ENCODE measurements at regions not wholly inside any gene's neighbourhood (a gene's known extent, or its start where the extent isn't known, plus 50 kb on each side); places are given as distances from the start of the nearest gene placed in this dataset.

DNA sequence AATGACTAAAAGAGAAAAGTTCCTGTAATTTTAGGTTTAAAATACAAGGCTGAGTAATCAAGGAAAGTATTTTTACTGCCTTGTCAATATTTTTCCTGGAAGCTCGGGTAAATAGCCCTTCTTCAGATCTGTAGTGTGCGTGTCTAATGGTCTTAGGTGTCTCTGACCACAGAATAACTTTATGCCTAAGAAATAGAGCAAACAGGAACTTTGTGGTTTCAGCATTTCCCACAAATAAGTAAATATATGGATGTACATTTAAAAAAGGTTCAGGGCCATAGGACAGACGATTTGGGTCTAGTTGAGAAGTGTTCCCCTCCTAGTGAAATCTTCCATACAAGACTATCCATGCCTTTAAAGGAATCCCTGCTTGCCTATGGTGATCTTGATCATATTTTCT, 107.0 kb downstream of the ZC3H11B start (continued):
- TF ChIP-seq, protein P1, sequence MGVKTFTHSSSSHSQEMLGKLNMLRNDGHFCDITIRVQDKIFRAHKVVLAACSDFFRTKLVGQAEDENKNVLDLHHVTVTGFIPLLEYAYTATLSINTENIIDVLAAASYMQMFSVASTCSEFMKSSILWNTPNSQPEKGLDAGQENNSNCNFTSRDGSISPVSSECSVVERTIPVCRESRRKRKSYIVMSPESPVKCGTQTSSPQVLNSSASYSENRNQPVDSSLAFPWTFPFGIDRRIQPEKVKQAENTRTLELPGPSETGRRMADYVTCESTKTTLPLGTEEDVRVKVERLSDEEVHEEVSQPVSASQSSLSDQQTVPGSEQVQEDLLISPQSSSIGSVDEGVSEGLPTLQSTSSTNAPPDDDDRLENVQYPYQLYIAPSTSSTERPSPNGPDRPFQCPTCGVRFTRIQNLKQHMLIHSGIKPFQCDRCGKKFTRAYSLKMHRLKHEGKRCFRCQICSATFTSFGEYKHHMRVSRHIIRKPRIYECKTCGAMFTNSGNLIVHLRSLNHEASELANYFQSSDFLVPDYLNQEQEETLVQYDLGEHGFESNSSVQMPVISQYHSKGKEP (tag by site-specific recombination; IDR thresholded peaks at IDR 0.05): no peak

DNA sequence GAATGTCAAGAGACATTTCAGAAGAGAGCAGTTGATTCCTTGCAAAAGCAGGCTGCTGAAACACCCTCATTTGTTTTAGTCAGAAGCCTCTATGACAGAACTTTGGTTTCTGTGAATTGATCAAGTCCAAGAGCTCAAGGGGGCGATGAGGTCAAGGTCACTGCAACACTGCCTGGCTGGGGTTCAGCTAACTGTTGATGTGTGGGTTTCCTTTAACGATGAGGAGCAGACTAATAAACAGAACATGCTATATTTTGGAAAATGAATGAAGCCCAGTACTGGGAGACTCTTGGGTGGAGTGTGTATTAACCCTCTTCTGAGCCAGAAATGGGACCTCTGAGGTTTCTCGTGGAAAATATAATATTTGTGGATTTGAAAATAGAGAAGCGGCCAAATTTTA, 109.3 kb downstream of the ZC3H11B start:
- Histone ChIP-seq H3K36me3 (ENCODE audit: control insufficient read depth in 2 of 2, insufficient read depth in 1 of 2, low read length in 2 of 2) (no peaks in the 10 kb centered on the region), H3K4me3 (ENCODE audit: low read depth, low read length) (no peak overlapping the region), H3K9me3 (ENCODE audit: control insufficient read depth, insufficient read depth, low read depth, low read length) (no peaks in the 10 kb centered on the region), H3K27ac (ENCODE audit: extremely low read depth, low read depth, low read length) (no peak overlapping the region), H3K4me1 (ENCODE audit: control insufficient read depth, insufficient read depth, low read length) (no peaks in the 10 kb centered on the region)
- TF ChIP-seq ZNF510 (tag by site-specific recombination; IDR thresholded peaks at IDR 0.05; ENCODE audit: insufficient replicate concordance) (no peak), ZNF596 (tag by site-specific recombination; IDR thresholded peaks at IDR 0.05) (no peak), HOXD13 (CRISPR knock-in tag; IDR thresholded peaks at IDR 0.05; ENCODE audit: borderline replicate concordance) (no peak), ZNF624 (tag by site-specific recombination; IDR thresholded peaks at IDR 0.05) (no peak), ZNF701 (tag by site-specific recombination; IDR thresholded peaks at IDR 0.05) (no peak), ZNF530 (tag by site-specific recombination; IDR thresholded peaks at IDR 0.05; ENCODE audit: low read depth) (no peak), ZNF404 (tag by site-specific recombination; IDR thresholded peaks at IDR 0.05) (no peak), ZNF529 (tag by site-specific recombination; IDR thresholded peaks at IDR 0.05; ENCODE audit: insufficient replicate concordance) (no peak), ZNF292 (tag by site-specific recombination; IDR thresholded peaks at IDR 0.05; ENCODE audit: borderline replicate concordance, low read depth) (no peak), ZSCAN30 (tag by site-specific recombination; IDR thresholded peaks at IDR 0.05) (no peak), KLF10 (tag by site-specific recombination; IDR thresholded peaks at IDR 0.05) (no peak), ZFP41 (tag by site-specific recombination; IDR thresholded peaks at IDR 0.05; ENCODE audit: borderline replicate concordance) (no peak), ZNF677 (tag by site-specific recombination; IDR thresholded peaks at IDR 0.05) (no peak), TRIM28 (IDR thresholded peaks at IDR 0.05; ENCODE audit: borderline replicate concordance, low read length) (no peak), ZFP69B (tag by site-specific recombination; IDR thresholded peaks at IDR 0.05) (no peak), ZNF19 (tag by site-specific recombination; IDR thresholded peaks at IDR 0.05; ENCODE audit: low read depth) (no peak)
- TF ChIP-seq, protein P2, sequence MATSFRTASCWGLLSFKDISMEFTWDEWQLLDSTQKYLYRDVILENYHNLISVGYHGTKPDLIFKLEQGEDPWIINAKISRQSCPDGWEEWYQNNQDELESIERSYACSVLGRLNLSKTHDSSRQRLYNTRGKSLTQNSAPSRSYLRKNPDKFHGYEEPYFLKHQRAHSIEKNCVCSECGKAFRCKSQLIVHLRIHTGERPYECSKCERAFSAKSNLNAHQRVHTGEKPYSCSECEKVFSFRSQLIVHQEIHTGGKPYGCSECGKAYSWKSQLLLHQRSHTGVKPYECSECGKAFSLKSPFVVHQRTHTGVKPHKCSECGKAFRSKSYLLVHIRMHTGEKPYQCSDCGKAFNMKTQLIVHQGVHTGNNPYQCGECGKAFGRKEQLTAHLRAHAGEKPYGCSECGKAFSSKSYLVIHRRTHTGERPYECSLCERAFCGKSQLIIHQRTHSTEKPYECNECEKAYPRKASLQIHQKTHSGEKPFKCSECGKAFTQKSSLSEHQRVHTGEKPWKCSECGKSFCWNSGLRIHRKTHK (tag by site-specific recombination; IDR thresholded peaks at IDR 0.05): no peak
- TF ChIP-seq, protein P3, sequence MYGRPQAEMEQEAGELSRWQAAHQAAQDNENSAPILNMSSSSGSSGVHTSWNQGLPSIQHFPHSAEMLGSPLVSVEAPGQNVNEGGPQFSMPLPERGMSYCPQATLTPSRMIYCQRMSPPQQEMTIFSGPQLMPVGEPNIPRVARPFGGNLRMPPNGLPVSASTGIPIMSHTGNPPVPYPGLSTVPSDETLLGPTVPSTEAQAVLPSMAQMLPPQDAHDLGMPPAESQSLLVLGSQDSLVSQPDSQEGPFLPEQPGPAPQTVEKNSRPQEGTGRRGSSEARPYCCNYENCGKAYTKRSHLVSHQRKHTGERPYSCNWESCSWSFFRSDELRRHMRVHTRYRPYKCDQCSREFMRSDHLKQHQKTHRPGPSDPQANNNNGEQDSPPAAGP (tag by site-specific recombination; IDR thresholded peaks at IDR 0.05): no peak
- POLR2A ChIA-PET: no interaction called here
- CTCF ChIA-PET: interaction anchor here (0.6 kb wide), 1 partner anchor 301 kb away, joined by 3 read pairs; no protein-coding TSS in a partner anchor

DNA sequence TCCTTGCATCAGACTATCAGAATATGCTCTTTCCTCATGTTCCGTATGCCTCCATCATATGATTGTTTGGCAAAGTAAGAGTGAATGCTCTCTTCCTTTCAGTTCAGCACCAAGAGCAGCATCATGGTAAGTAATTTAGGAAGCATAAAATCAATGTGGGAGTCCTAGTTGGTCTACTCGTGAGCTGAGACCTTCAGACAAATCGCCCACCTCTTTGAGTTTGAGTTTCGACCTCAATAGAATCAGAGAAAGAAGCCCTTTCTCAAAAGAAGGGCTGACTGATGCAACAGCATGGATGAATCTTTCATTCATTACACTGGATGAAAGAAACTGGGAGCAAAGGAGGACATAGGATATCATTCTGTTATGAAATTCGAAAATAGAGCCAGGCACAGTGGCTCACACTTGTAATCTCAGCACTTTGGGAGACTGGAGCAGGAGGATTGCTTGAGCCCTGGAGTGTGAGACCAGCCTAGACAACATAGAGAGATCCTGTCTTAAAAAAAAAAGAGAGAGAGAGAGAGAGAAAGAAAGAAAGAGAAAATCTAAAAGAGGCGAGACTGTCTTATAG, 112.5 kb downstream of the ZC3H11B start:
- POLR2A ChIA-PET: no interaction called here
- CTCF ChIA-PET: no interaction called here
- Histone ChIP-seq H3K9me3 (ENCODE audit: control insufficient read depth, insufficient read depth, low read depth, low read length) (no peaks in the 10 kb centered on the region), H3K4me3 (ENCODE audit: low read depth, low read length) (no peak overlapping the region), H3K4me1 (ENCODE audit: control insufficient read depth, insufficient read depth, low read length) (no peaks in the 10 kb centered on the region), H3K27ac (ENCODE audit: extremely low read depth, low read depth, low read length) (no peak overlapping the region), H3K36me3 (ENCODE audit: control insufficient read depth in 2 of 2, insufficient read depth in 1 of 2, low read length in 2 of 2) (no peaks in the 10 kb centered on the region)
- TF ChIP-seq, protein P4, sequence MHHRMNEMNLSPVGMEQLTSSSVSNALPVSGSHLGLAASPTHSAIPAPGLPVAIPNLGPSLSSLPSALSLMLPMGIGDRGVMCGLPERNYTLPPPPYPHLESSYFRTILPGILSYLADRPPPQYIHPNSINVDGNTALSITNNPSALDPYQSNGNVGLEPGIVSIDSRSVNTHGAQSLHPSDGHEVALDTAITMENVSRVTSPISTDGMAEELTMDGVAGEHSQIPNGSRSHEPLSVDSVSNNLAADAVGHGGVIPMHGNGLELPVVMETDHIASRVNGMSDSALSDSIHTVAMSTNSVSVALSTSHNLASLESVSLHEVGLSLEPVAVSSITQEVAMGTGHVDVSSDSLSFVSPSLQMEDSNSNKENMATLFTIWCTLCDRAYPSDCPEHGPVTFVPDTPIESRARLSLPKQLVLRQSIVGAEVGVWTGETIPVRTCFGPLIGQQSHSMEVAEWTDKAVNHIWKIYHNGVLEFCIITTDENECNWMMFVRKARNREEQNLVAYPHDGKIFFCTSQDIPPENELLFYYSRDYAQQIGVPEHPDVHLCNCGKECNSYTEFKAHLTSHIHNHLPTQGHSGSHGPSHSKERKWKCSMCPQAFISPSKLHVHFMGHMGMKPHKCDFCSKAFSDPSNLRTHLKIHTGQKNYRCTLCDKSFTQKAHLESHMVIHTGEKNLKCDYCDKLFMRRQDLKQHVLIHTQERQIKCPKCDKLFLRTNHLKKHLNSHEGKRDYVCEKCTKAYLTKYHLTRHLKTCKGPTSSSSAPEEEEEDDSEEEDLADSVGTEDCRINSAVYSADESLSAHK (tag by site-specific recombination; IDR thresholded peaks at IDR 0.05): no peak
- no peak for TF ChIP-seq KLF9 (tag by site-specific recombination; IDR thresholded peaks at IDR 0.05; ENCODE audit: low read depth)
- no peak for TF ChIP-seq ZNF623 (tag by site-specific recombination; IDR thresholded peaks at IDR 0.05)
- TF ChIP-seq ZNF423 (tag by site-specific recombination; IDR thresholded peaks at IDR 0.05): no peak
- TF ChIP-seq WT1 (tag by site-specific recombination; IDR thresholded peaks at IDR 0.05): no peak
- no peak for TF ChIP-seq ZNF138 (tag by site-specific recombination; IDR thresholded peaks at IDR 0.05; ENCODE audit: borderline replicate concordance)
- TF ChIP-seq ZNF629 (tag by site-specific recombination; IDR thresholded peaks at IDR 0.05): no peak
- TF ChIP-seq GLI4 (tag by site-specific recombination; IDR thresholded peaks at IDR 0.05): no peak
- TF ChIP-seq ZFP37 (tag by site-specific recombination; IDR thresholded peaks at IDR 0.05): no peak
- TF ChIP-seq KLF16 (tag by site-specific recombination; IDR thresholded peaks at IDR 0.05): no peak
- TF ChIP-seq ZFP41 (tag by site-specific recombination; IDR thresholded peaks at IDR 0.05; ENCODE audit: borderline replicate concordance): no peak
- no peak for TF ChIP-seq ZNF292 (tag by site-specific recombination; IDR thresholded peaks at IDR 0.05; ENCODE audit: borderline replicate concordance, low read depth)
